HEK293T (cell line): ENCODE measurements at regions not wholly inside any gene's neighbourhood (a gene's known extent, or its start where the extent isn't known, plus 50 kb on each side); places are given as distances from the start of the nearest gene placed in this dataset.

Experiments used
- ARNT ChIP-seq: fragments of 450-650 bp; IDR thresholded peaks from 2 replicates; pipeline ENCODE4 v1.6.1; 2017; ENCODE audit warnings: mild to moderate bottlenecking
- BHLHE40 ChIP-seq: fragments of 450-650 bp; IDR thresholded peaks from 2 replicates; pipeline ENCODE4 v1.6.1; 2016; ENCODE audit warnings: mild to moderate bottlenecking, moderate library complexity, borderline replicate concordance
- CTBP1 ChIP-seq: fragments of 450-650 bp; IDR thresholded peaks from 2 replicates; pipeline ENCODE4 v1.6.1; 2016; ENCODE audit warnings: borderline replicate concordance
- ELF4 ChIP-seq: fragments of 450-650 bp; IDR thresholded peaks from 2 replicates; pipeline ENCODE4 v1.6.1; 2017; ENCODE audit warnings: antibody characterized with exemption
- FOXA1 ChIP-seq: fragments of 450-650 bp; IDR thresholded peaks from 2 replicates; pipeline ENCODE4 v1.6.1; 2016; ENCODE audit warnings: mild to moderate bottlenecking
- L3MBTL2 ChIP-seq: fragments of 450-650 bp; conservative IDR thresholded peaks from 2 replicates; pipeline ENCODE4 v1.6.1; 2016; ENCODE audit warnings: mild to moderate bottlenecking
- NFRKB ChIP-seq: fragments of 450-650 bp; IDR thresholded peaks from 2 replicates; pipeline ENCODE4 v1.6.1; 2016; ENCODE audit warnings: mild to moderate bottlenecking, moderate library complexity
- SP1 ChIP-seq: fragments of 450-650 bp; IDR thresholded peaks from 2 replicates; pipeline ENCODE4 v1.6.1; 2017
- SUZ12 ChIP-seq: fragments of 450-650 bp; IDR thresholded peaks from 2 replicates; pipeline ENCODE4 v1.6.1; 2016; ENCODE audit warnings: mild to moderate bottlenecking
- ZNF384 ChIP-seq: fragments of 450-650 bp; IDR thresholded peaks from 2 replicates; pipeline ENCODE4 v1.6.1; 2016
- TF ChIP-seq, protein P1 (sequence below): fragments of 450-650 bp; IDR thresholded peaks from 2 replicates; pipeline ENCODE4 v1.6.1; 2016

DNA sequence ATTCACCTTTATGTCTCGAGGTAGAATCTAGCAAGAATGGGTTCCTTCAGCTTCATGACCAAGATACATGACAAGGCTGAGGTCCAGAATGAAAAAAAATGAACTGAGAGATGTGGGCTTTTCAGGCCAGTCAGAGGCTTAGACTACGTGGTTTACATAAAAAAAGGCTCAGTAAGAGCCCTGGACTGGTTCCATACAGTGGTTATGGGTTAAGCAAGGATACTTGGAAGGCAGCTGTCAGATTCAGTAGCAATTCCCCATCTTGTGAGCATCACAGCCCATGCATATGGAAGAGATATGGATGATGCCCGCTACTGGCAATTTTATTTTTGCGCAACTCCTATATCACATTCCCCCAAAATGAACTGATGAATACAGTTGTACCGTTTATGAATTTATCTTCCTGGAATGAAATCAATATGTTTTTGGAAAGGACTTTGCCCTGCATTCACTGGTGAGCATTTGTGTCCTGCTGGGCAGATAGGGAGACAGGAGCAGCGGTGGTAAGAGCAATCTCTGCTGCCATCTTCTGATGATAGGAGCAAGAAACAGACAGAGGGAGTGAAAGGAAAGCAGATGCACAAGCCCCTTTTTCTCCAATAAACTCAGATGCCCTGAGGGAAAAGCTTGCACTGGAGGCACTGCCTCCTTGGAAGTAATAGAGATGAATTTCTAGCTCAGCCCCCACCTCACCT lies 280.4 kb downstream of the GALC start:
- TF ChIP-seq, protein P1, sequence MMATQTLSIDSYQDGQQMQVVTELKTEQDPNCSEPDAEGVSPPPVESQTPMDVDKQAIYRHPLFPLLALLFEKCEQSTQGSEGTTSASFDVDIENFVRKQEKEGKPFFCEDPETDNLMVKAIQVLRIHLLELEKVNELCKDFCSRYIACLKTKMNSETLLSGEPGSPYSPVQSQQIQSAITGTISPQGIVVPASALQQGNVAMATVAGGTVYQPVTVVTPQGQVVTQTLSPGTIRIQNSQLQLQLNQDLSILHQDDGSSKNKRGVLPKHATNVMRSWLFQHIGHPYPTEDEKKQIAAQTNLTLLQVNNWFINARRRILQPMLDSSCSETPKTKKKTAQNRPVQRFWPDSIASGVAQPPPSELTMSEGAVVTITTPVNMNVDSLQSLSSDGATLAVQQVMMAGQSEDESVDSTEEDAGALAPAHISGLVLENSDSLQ, result no peak
- TF ChIP-seq SP1, result no peak
- TF ChIP-seq SUZ12, result no peak
- TF ChIP-seq NFRKB, result no peak
- TF ChIP-seq CTBP1, result no peak
- no peak for TF ChIP-seq L3MBTL2
- TF ChIP-seq FOXA1, result no peak
- TF ChIP-seq ZNF384, result no peak
- TF ChIP-seq ARNT, result no peak
- TF ChIP-seq BHLHE40, result no peak
- TF ChIP-seq ELF4, result no peak
